ENCODE measurements at regions not wholly inside any gene's neighbourhood (a gene's known extent, or its start where the extent isn't known, plus 50 kb on each side); places are given as distances from the start of the nearest gene placed in this dataset.

DNA sequence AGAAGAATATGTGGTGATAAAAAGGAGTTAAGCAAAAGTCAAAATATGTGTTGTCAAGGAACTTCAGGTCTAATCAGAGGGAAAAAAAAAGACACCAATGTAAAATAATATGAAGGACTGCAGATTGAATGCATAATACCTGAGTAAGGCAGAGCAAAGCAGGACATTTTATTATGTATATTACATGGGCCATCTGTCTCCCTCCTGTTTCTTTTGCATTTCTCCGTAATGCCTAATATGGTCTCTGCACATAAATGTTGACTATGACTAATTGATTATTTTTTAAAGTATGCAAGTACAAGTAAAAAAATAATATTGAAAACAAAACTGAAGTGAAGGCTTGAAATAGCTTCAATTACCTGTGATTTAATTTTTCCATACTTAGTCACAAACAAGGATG lies 384.7 kb upstream of the MAN1A1 start:
- no peak for TF ChIP-seq CTCF (conservative IDR thresholded peaks at IDR 0.05 in 1 of 2, IDR thresholded peaks at IDR 0.05 in 1 of 2; ENCODE audit: low read depth in 1 of 2, low read length in 2 of 2)
- TF ChIP-seq EZH2 (IDR thresholded peaks at IDR 0.05; ENCODE audit: low read length, missing control alignments): no peak
